NCI-H460 (cell line): ENCODE measurements at regions not wholly inside any gene's neighbourhood (a gene's known extent, or its start where the extent isn't known, plus 50 kb on each side); places are given as distances from the start of the nearest gene placed in this dataset.
A peak's percentile ranks its signal among the peaks of the same experiment; 100 is the strongest.
"Not testable (repeated sequence)": the region's sequence is repeated elsewhere in the genome, so short reads cannot be mapped to it uniquely, and the experiment has no call there.

Source experiments
- DNase-seq: peaks from one replicate; pipeline ENCODE4 v3.0.0-alpha.2; 2016; ENCODE audit warnings: low read depth; ENCODE audit errors: extremely low read depth

DNA sequence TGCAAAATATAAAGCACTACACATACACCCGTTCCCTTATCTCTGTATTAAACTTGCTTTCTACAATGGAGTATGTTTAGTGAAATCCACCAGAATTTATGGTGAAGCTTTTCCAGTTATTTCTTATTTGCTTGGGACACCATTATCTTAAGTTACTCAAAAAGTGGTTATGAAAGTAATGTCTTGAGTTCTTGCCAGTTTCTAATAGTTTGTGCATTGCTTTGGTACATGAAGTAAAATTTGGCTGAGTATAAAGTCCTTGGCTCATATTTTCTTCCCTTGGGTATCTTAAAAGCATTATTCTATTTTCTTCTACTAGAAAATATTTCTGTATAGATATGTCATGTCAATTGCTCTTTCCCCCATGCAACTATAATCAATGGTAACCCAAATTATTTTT is 85.2 kb downstream of the POLR1F start:
- no peak for DNase-seq

DNA sequence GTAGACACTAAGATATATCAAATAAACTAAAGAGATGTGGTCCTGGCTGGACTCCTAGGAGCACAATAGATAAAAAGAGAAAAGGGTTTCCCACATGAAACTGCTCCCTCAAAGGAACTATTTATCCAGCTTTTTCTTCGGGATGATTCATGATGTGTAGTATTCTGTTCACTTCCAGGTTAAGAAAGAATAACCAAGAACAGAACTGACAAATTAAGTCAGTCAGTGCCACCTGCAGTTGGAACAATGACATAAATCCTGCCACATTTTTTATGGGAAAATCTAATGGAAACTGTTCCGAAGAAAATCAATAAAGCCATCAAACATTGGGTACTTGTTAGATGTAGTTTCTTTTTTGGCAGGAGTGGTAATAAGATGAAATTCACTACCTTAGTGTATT is 87.1 kb downstream of the POLR1F start:
- DNase-seq = peak; percentile 5

DNA sequence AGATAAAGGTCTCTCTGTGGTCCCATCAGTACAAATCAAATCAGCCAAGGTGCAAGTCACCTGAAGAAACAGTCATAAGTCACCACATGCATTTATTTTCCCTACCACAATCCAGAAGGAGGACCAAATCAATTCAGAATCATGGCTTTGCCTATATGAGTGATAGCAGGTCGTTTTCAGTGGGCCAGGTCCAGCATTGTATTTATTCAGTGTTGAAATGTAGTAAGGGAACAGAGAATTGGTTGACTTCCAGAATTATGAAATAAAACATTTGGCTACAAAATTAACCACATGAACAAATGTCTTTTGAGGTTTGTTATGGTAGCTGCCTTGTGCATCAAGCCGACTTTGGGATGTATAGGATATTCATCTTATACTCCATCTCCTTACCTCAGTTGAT is 88.4 kb downstream of the POLR1F start:
- no peak for DNase-seq

DNA sequence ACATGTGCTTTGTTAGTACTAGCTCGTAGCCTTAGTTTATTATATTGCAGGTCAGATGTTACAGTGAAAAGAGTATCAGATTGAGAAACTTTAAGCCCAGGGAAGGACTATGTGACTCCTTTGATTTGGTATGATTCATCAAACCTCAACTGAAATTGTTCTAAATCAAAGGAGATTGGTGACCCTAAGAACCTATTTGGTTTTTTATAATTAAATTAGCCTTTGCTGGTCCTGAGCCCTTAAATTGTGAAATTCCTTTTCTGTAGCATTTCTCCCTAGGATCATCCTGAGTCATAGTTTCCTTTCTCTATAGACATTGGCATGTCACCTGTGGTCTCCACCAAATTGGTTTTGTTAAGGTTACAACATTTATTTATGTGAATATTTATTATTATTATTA is 89.7 kb downstream of the POLR1F start:
- no peak for DNase-seq

DNA sequence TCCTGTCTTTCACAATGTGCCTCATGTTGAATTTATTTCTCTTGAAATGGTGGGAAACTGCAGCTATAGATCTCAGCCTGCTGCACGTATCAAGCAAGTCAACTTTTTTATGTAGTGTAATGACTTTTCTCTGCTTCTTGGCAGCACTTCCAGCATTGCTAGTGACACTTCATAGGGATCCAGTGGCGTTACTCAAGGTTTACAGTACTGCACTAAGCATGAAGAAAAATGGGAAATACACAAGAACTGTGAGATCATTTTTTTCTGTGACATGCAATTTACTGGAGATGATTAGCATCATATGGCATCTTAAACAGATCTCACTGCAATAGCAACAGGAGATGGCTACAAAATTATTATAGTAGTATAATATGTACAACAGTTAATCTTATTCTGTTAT is 90.9 kb downstream of the POLR1F start:
- DNase-seq = no peak

DNA sequence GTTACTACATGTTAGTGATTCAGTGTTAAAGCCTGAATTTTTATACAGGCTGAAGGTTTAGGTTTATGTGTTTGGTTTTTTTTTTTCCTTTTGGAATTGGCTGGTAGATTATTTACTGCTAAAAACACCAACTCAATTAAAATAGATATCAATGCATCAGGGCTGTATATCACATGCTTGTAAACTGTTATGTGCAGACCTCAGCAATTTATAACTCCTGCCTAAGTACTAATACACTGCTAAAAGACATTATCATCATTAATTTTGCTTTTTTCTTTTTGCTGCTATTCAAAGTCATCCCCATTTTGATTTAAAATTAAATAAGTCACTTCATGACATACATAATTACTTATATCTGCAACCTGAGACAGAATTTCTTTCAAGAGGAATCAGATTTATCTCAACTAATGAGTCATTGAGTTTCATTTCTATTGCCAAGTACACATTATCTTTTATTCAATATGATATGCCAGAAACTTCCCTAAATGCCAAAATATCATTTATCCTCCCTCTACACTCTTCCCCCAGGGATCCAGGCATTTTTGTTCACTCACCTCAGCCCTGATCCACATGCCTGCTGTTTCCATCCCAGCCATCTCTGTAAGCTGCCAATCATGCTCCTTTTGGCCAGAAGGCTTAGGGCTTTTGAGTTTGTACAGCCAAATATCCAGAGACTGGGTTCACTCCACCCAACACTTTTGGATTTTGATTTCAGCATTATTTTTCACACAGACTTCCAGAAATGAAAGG is 98.5 kb downstream of the POLR1F start:
- DNase-seq = no peak

DNA sequence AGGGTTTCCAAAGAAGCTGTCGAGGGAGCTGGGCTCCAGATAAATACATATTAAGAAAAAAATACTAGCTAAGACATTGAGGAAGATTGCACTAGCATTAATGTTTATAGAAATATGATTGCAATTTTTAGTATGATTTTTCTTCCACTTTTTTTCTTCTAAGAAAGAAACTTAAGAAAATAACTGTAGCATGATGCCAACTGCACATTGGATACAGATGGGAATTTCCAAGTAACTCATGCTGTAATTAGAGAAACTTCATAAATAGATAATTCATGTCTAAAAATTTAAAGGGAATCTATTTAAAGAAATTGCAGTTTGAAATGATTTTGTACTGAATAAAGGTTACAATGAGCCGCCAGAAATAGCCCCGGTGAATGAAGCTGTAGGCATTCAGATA is 119.4 kb downstream of the POLR1F start:
- DNase-seq = no peak

DNA sequence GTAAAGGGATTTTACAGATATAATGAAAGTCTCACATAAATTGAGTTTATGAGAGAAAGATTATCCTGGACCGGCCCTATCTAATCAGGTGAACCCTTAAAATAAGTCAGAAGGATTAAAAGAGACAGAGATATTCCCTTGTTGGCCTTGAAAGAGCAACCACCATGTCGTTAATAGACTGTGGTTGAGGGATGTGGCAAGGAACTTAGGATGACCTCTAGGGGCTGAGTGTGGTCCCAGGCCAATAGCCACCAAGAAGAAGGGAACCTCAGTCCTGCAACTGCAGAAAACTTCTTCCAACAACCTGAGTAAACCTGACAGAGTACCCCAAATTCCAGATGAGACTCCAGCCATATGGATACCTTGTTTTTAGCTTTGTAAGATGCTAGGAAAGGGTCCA is 121.5 kb downstream of the POLR1F start:
- DNase-seq = peak; percentile 4

DNA sequence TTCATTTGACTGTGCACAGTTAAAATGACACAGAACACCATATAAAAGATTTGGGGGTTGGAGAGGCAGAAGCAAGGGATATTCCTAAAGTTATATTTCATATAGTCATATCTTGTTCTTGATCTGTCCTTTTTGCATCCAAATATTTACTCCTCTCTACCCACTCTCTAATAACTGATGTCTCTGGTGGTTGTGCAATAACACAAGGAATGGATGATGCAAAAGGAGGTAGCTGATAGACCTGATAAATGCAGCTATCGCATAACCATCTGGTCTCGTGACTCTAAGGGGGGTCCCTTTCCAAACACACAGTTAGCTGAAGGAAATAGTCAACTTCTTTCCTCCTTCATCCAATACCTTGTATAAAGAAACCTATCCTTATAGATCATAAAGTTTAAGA is 123.1 kb downstream of the POLR1F start:
- no peak for DNase-seq

DNA sequence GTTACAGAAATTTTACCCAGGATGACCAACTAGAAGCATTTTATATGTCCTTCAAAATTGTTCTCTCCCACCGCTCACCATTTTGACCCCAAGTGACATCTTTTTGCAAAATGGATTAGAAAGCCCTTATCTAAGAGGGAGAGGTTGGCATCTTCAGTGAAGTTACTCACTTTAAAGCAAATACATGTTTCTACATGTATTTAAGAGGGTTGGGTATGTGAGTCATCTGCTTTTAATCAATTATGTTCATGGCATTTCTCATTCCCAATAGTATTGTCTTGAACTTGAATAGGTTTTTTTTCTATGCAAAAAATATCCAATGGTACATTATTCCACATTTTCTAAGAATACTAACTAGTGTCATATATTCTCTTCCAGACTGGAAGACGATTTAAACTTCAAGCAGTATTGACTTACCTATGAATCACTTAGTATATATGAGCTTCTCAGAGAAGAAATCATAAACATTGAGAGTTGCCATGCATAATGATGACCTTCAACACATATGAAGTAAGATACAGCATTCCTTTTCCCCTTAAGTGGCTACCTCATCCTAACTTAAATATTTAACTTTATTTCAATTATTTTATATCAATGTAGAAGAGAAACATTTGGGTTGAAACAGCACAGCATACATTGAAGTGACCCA is 132.8 kb downstream of the POLR1F start:
- DNase-seq = no peak

DNA sequence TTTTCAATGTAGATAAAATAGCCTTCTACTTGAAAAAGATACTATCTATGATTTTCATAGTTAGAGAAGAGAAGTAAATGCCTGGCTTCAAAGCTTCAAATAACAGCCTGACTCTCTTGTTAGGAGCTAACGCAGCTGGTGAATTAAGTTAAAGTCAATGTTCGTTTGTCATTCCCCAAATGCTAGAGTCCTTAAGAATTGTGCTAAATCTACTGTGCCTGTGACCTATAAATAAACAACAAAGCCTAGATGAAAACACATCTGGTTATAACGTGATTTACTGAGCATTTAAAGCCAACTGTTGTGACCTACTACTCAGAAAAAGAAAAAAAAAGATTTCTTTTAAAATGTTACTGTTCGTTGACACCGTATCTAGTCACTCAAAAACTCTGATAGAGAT is 134.7 kb downstream of the POLR1F start:
- no peak for DNase-seq

DNA sequence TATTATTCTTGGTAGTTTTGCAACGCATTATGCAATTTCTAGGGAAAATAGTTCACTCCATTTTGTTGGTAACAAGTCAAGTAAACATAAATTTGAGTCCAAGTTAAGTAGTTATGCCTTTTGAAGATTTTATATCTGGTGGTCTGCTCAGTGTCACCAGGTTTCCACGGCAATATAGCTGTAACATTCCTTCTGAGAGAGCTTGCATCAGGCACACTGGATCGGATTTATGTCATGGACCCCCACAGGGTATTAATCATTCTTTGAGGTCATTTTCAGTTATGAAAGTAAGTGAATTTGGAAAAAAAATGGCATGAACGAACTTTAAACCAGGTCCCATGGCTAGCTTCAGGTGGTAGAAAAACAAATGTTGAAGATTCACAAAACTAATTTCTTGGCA is 136.3 kb downstream of the POLR1F start:
- no peak for DNase-seq

DNA sequence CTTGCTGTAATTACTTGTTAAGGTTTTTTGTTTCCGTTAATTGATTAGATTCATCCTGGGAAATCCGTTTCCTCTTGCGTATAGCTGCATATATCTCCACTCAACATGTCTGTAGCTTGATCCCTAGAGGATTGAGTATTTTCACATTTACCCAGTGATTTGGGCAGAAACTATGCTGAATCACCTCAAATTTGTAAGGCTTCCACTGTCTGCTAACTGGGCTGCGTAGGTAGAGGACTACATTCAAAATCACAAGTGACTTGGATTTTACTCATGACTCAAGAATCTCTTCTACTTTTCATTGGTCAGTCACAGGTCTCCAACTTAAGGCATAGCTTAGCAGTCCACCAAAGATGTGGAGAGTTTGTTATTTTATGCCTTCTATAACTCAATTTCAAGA is 141.8 kb downstream of the POLR1F start:
- DNase-seq = no peak

DNA sequence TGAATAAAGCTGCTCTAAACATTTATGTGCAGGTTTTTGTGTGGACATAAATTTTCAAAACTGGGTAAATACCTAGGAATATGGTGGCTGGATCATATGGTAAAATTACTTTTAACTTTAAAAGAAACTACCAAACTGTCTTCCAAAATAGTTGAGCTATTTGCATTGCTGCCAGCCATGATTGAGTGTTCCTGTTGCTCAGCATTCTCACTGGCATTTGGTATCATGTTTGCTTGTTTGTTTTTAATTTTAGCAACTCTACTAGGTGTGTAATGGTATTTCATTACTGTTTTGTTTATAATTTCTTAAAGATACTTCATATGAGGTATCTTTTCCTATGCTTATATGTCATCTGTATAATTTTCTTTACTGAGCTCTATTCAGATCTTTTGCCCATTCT is 143.2 kb downstream of the POLR1F start:
- no peak for DNase-seq

DNA sequence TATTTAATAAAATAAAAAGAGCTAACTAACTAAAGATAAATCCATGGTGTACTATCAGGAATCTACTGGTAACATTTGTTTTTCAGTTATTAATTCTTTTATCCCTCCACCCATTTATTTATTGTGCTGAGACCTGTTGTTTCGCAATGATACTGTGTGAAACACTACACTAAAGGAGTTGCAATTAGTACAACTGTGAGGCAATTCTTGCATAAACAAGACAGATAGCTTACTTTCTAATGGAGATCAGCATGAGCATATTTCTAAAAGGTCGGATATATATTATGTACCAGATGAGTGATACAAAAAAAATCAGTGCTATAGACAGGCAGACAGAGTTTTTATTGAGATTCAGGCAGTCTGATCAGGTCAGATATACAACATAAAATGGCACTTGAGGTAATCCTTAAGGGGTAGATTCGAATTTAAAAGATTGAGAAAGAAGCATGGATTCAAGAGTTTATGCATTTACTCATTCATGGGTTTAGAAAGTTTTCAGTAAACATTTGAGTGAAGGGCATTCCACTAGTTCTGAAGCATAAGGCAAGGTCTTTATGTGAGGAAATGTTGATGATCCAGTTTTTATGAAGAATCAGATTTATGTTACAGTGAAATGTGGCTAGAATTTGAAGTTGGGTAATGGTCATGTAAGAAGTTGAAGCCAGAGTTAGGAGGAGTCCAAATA is 147.6 kb downstream of the POLR1F start:
- no peak for DNase-seq

DNA sequence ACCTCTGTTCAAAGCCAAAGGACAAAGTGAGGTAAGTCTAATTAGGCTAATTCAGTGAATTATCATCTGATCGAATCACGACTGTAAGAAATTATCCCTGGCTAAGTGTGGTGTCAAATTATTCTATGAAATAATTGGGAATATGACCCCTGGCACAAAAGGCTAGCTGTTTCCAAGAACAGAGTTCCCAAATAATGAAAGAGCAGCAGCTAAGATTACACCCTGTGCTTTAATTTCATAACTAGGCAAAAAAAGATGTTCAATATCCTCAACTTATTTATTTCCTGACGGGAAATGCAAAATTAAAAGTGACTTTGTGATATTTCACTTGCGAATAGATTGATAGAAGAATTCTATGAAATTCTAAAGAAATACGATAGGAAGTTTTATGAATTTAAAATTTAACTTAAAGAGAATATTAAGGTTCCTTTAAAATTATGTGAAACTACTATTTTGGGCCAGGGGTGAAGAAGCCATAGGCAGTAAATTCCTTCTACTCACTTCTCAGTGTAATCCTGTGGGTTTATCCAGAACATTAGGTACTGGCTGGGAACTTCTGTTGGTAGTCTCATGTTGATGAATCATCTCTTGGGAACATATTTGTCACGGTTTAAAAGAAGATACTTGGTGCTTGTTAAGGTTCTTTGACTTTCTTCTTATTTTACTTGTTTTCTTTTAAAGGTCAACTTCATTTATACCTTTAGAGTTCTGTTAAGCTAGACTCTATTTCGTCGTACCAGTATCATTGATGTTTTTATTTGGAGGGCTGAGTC is 148.5 kb downstream of the POLR1F start:
- no peak for DNase-seq

DNA sequence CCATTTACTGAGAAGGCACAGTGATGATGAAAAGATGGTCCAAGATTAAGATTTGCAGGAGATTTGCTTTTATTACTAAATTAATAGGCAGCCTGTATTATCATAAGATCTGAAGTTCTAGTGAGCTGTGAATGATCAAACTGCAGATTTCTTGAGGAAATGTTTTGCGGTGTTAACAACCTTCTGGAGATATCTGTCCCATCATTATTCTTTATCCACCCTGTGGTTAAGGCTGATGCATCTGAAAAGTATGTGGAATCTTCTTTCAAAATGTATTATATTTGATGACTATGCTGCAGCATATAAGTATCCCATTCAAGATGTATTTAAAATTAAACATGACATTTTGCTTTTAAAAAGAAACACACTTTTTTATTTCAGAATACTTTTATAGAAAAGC is 150.3 kb downstream of the POLR1F start:
- DNase-seq = no peak

DNA sequence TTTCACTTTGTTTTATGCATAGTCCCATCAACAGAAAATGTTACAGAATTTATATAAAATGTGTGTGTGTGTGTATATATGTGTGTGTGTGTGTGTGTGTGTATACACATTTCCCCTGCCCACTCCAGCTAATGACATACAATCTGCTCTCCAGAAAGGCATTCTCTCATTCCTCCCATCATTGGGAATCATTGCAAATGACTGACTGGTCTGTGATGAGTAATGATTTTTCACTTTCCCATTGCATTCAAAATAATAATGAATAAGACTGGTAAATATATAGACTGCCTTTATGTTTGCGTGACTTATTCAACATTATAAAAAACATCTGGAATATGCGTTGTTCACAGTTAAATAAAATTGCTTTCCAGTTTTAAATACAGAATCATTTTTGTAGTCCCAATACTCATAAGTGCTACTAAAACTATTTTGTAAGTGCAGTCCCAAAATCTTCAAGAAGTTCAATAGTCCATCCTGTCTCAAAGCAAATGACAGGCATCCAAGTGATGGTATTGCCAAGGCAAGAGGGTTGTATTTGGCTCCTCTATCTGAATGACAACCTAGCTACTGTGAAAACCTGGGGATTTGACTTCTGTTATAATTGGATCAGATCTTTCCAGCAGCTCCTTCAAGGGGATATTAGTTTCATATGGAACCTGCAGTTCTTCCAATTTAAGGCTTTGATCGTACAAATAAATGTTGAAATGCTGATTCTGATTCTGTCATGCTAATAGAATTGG is 150.9 kb downstream of the POLR1F start:
- no peak for DNase-seq

DNA sequence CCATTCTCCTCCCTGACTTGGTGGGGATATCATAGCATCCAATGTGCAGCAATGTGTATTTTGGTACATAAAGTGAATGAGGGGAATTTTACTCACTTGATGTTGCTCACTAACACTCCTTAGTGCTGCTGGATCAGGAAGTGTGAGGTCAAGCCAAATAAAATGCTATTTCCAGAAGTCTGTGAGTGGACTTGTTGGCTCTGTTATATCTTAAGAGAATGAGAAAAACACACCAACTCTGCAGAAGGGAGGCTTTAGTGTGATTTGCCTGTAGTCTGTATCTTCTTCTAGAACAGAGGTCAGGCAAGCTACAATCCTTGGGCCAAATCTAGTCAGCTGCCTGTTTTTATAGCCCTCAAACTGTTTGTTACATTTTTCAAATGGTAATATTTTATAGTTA is 154.3 kb downstream of the POLR1F start:
- DNase-seq = no peak

DNA sequence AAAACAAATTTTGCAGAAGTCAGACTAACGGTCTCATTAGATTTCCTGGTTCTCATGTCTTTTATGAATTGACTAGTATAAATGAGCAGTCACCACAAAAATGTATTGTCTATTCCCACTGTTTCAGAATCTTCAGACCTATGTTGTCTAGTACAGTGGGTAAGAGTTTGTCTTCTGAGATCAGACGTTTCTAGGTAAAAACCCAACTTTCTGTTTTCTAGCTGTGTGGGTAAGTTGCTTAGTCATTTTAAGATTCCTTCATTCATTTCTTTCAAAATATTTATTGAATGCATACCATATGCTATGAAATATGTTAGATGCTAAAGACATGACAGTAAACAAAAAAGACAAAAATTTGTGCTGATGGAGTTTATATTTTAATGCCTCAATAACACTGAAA is 156.3 kb downstream of the POLR1F start:
- no peak for DNase-seq

DNA sequence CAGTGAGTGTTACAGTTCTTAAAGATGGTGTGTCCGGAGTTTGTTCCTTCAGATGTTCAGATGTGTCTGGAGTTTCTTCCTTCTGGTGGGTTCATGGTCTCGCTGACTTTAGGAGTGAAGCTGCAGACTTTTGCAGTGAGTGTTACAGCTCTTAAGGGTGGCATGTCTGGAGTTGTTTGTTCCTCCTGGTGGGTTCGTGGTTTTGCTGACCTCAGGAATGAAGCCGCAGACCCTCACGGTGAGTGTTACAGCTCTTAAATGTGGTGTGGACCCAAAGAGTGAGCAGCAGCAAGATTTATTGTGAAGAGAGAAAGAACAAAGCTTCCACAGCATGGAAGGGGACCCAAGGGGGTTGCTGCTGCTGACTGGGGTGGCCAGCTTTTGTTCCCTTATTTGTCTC is 159.6 kb downstream of the POLR1F start:
- not testable (repeated sequence) for DNase-seq
